ENCODE measurements at regions not wholly inside any gene's neighbourhood (a gene's known extent, or its start where the extent isn't known, plus 50 kb on each side); places are given as distances from the start of the nearest gene placed in this dataset.

DNA sequence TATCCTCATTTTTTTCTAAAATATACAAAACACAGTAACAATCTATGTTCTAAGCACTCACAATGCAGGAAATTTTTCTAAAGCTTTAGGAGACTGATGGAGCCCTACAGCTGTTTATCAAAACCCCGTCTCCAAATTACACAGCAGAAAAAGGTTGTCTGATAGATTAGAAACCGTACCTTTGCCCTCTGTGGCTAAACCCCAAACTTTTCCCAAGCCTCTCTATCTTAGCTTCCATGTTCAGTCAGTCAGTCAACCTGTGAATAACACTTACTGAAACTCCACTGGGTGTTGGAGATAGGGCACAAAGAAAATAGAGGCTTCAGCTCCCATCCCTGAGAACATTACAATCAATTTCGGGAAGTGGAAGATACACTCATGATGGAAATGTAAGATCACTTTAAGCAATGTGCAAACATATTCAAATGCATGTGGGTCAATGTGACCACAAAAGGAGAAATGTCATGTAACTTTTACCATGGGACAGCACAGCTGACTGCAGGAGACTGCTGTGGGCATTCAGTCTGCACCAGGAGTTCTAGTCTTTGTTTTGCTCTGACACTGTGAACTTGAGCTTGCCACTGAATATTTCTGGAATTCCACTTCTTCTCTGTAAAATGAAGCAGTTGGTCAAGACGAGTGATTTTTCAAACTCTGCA lies 279.5 kb upstream of the PIK3R1 start:
- DNase-seq (ENCODE audit: low read depth in 1 of 2, low spot score in 1 of 2) (no peak), FAIRE-seq (no peak), ATAC-seq (no peak)
- Histone ChIP-seq H3K4me2 (no peak overlapping the region), H3K4me1 (no peaks in the 10 kb centered on the region), H3K4me3 (no peak overlapping the region), H3K9me3 (no peaks in the 10 kb centered on the region), H3K27ac (no peak overlapping the region)
- WGBS (ENCODE audit: missing lambda C conversion rate): 9% methylated on average over 4 of the region's 4 CpGs
- TF ChIP-seq KDM1A (IDR thresholded peaks at IDR 0.05; ENCODE audit: low read depth) (no peak), TFCP2L1 (CRISPR knock-in tag; IDR thresholded peaks at IDR 0.05) (no peak), KDM5A (IDR thresholded peaks at IDR 0.05) (no peak), RARB (CRISPR knock-in tag; IDR thresholded peaks at IDR 0.05) (no peak), ESRRA (IDR thresholded peaks at IDR 0.05; ENCODE audit: borderline replicate concordance, low read length) (no peak), JUN (IDR thresholded peaks at IDR 0.05) (no peak), POLR2AphosphoS2 (conservative IDR thresholded peaks at IDR 0.05; ENCODE audit: low read length) (no peak), ZC3H11A (IDR thresholded peaks at IDR 0.05) (no peak), RFX5 (IDR thresholded peaks at IDR 0.05) (no peak), RCOR1 (IDR thresholded peaks at IDR 0.05; ENCODE audit: low read depth, low read length) (no peak), ZNF302 (CRISPR knock-in tag; IDR thresholded peaks at IDR 0.05) (no peak), CHD4 (IDR thresholded peaks at IDR 0.05; ENCODE audit: borderline replicate concordance) (no peak), ZFP36 (IDR thresholded peaks at IDR 0.05; ENCODE audit: borderline replicate concordance, partially characterized antibody) (no peak), MYC (IDR thresholded peaks at IDR 0.05; ENCODE audit: borderline replicate concordance, low read length) (no peak), HDAC2 (IDR thresholded peaks at IDR 0.05) (no peak), EHMT2 (IDR thresholded peaks at IDR 0.05; ENCODE audit: low read depth) (no peak), TP53 (CRISPR knock-in tag; IDR thresholded peaks at IDR 0.05) (no peak)
- TF ChIP-seq, protein P1, sequence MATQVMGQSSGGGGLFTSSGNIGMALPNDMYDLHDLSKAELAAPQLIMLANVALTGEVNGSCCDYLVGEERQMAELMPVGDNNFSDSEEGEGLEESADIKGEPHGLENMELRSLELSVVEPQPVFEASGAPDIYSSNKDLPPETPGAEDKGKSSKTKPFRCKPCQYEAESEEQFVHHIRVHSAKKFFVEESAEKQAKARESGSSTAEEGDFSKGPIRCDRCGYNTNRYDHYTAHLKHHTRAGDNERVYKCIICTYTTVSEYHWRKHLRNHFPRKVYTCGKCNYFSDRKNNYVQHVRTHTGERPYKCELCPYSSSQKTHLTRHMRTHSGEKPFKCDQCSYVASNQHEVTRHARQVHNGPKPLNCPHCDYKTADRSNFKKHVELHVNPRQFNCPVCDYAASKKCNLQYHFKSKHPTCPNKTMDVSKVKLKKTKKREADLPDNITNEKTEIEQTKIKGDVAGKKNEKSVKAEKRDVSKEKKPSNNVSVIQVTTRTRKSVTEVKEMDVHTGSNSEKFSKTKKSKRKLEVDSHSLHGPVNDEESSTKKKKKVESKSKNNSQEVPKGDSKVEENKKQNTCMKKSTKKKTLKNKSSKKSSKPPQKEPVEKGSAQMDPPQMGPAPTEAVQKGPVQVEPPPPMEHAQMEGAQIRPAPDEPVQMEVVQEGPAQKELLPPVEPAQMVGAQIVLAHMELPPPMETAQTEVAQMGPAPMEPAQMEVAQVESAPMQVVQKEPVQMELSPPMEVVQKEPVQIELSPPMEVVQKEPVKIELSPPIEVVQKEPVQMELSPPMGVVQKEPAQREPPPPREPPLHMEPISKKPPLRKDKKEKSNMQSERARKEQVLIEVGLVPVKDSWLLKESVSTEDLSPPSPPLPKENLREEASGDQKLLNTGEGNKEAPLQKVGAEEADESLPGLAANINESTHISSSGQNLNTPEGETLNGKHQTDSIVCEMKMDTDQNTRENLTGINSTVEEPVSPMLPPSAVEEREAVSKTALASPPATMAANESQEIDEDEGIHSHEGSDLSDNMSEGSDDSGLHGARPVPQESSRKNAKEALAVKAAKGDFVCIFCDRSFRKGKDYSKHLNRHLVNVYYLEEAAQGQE (IDR thresholded peaks at IDR 0.05): no peak
- TF ChIP-seq, protein P2, sequence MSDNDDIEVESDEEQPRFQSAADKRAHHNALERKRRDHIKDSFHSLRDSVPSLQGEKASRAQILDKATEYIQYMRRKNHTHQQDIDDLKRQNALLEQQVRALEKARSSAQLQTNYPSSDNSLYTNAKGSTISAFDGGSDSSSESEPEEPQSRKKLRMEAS (IDR thresholded peaks at IDR 0.05): no peak
- ChIA-PET CTCF (interaction anchor here (1.0 kb wide), 2 partner anchors 13 to 20 kb away, joined by 3 read pairs; no protein-coding TSS in a partner anchor), POLR2A (no interaction called here)

DNA sequence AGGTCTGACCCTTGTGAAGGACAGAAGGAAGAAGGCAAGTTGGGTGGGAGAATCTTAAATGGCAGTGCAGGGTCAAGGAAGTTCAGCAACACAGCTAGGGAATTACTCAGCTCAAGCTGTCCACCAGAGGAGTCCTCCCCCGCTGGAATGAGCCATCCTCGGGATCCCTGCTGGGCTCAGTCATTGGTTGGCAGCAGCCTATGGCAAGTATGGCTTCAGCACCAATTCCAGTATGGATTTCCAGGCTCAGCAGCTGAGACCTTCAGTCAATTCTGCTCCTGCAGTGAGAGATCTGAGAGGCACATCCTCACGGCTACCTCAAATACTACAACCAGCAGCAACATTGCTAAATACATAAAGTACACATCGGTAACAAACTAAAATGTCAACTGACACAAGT lies 280.6 kb upstream of the PIK3R1 start:
- Histone ChIP-seq H3K9me3 (no peaks in the 10 kb centered on the region), H3K4me1 (no peaks in the 10 kb centered on the region), H3K4me2 (no peak overlapping the region), H3K27ac (no peak overlapping the region), H3K4me3 (no peak overlapping the region)
- FAIRE-seq (no peak), DNase-seq (ENCODE audit: low read depth in 1 of 2, low spot score in 1 of 2) (no peak), ATAC-seq (no peak)
- ChIA-PET CTCF (no interaction called here), POLR2A (no interaction called here)
- WGBS (ENCODE audit: missing lambda C conversion rate): 28% methylated on average over 4 of the region's 4 CpGs
- TF ChIP-seq RAD21 (conservative IDR thresholded peaks at IDR 0.05 in 1 of 2, IDR thresholded peaks at IDR 0.05 in 1 of 2) (no peak), NR3C1 (IDR thresholded peaks at IDR 0.05) (no peak), RFX5 (IDR thresholded peaks at IDR 0.05) (no peak), RARB (CRISPR knock-in tag; IDR thresholded peaks at IDR 0.05) (no peak), ESRRA (IDR thresholded peaks at IDR 0.05; ENCODE audit: borderline replicate concordance, low read length) (no peak), HOXB5 (CRISPR knock-in tag; IDR thresholded peaks at IDR 0.05) (no peak), GATA3 (IDR thresholded peaks at IDR 0.05; ENCODE audit: borderline replicate concordance) (no peak), RCOR1 (IDR thresholded peaks at IDR 0.05; ENCODE audit: low read depth, low read length) (no peak), POLR2AphosphoS2 (conservative IDR thresholded peaks at IDR 0.05; ENCODE audit: low read length) (no peak), RNF2 (IDR thresholded peaks at IDR 0.05; ENCODE audit: borderline replicate concordance, low read depth) (no peak), HEYL (CRISPR knock-in tag; IDR thresholded peaks at IDR 0.05) (no peak), SMC3 (IDR thresholded peaks at IDR 0.05) (no peak), HDAC2 (IDR thresholded peaks at IDR 0.05) (no peak)
- TF ChIP-seq, protein P1 (IDR thresholded peaks at IDR 0.05): no peak
- TF ChIP-seq, protein P3, sequence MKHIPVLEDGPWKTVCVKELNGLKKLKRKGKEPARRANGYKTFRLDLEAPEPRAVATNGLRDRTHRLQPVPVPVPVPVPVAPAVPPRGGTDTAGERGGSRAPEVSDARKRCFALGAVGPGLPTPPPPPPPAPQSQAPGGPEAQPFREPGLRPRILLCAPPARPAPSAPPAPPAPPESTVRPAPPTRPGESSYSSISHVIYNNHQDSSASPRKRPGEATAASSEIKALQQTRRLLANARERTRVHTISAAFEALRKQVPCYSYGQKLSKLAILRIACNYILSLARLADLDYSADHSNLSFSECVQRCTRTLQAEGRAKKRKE (CRISPR knock-in tag; IDR thresholded peaks at IDR 0.05; ENCODE audit: low read depth): no peak
- TF ChIP-seq, protein P4, sequence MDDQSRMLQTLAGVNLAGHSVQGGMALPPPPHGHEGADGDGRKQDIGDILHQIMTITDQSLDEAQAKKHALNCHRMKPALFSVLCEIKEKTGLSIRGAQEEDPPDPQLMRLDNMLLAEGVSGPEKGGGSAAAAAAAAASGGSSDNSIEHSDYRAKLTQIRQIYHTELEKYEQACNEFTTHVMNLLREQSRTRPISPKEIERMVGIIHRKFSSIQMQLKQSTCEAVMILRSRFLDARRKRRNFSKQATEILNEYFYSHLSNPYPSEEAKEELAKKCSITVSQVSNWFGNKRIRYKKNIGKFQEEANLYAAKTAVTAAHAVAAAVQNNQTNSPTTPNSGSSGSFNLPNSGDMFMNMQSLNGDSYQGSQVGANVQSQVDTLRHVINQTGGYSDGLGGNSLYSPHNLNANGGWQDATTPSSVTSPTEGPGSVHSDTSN (IDR thresholded peaks at IDR 0.05): no peak
